Endodermal cell (in vitro differentiated cells): ENCODE measurements at regions not wholly inside any gene's neighbourhood (a gene's known extent, or its start where the extent isn't known, plus 50 kb on each side); places are given as distances from the start of the nearest gene placed in this dataset.

ENCODE experiments used
- DNase-seq: peaks from one replicate; pipeline ENCODE4 v3.0.0-alpha.2; 2017
- H3K27ac ChIP-seq: 2 replicates; pipeline ENCODE4 v1.5.1; 2013; ENCODE audit warnings: mild to moderate bottlenecking, low read depth, low read length, moderate library complexity
- H3K27me3 ChIP-seq: 2 replicates; pipeline ENCODE4 v1.6.1; 2013; ENCODE audit warnings: mild to moderate bottlenecking, low read length, moderate library complexity; ENCODE audit not compliant: insufficient read depth, control insufficient read depth, poor library complexity, severe bottlenecking
- H3K36me3 ChIP-seq: 2 replicates; pipeline ENCODE4 v1.7.0; 2013; ENCODE audit warnings: mild to moderate bottlenecking, low read length, moderate library complexity; ENCODE audit not compliant: control insufficient read depth, insufficient read depth
- H3K4me1 ChIP-seq: one replicate; pipeline ENCODE4 v1.7.0; 2013; ENCODE audit warnings: low read length; ENCODE audit not compliant: control insufficient read depth, insufficient read depth
- H3K4me3 ChIP-seq: 2 replicates; pipeline ENCODE4 v1.5.1; 2013; ENCODE audit warnings: mild to moderate bottlenecking, low read length, moderate library complexity
- H3K9ac ChIP-seq: 2 replicates; pipeline ENCODE4 v1.6.1; 2013; ENCODE audit warnings: mild to moderate bottlenecking, low read length, moderate library complexity; ENCODE audit not compliant: poor library complexity, severe bottlenecking; ENCODE audit errors: extremely low read depth
- H3K9me3 ChIP-seq: 2 replicates; pipeline ENCODE4 v1.6.1; 2013; ENCODE audit warnings: mild to moderate bottlenecking, low read length, moderate library complexity; ENCODE audit not compliant: control insufficient read depth
- H3K27ac Mint-ChIP-seq: 2 replicates; pipeline ENCODE4 v1.8.0; 2020; ENCODE audit warnings: mixed read lengths
- H3K27me3 Mint-ChIP-seq: 2 replicates; pipeline ENCODE4 v1.8.0; 2021; ENCODE audit warnings: mild to moderate bottlenecking, mixed read lengths; ENCODE audit not compliant: insufficient read depth
- H3K36me3 Mint-ChIP-seq: 2 replicates; pipeline ENCODE4 v1.8.0; 2020; ENCODE audit warnings: low read depth, mixed read lengths
- H3K4me1 Mint-ChIP-seq: 2 replicates; pipeline ENCODE4 v1.8.0; 2020; ENCODE audit warnings: mixed read lengths
- H3K4me3 Mint-ChIP-seq: 2 replicates; pipeline ENCODE4 v1.8.0; 2020; ENCODE audit warnings: mild to moderate bottlenecking, moderate library complexity, mixed read lengths
- H3K9me3 Mint-ChIP-seq: 2 replicates; pipeline ENCODE4 v1.8.0; 2020; ENCODE audit warnings: mild to moderate bottlenecking, mixed read lengths
- CTCF ChIP-seq: fragments of 200-600 bp; sonication (generic); conservative IDR thresholded peaks from 2 replicates; pipeline ENCODE4 v1.5.0; 2021; ENCODE audit warnings: antibody characterized with exemption, mild to moderate bottlenecking
- WGBS, 2 experiments: methylation state at CpG; one replicate each; pipeline versions ENCODE4 v1.1.5 to v1.1.7; 2013; ENCODE audit warnings: missing lambda C conversion rate in 2 of 2, mixed read lengths in 1 of 2; ENCODE audit not compliant: insufficient coverage in 1 of 2, insufficient read length in 1 of 2; 5-methylcytosine and 5-hydroxymethylcytosine counted together

GRCh38 chr2:100666996-100667395 is 104.2 kb downstream of the PDCL3 start:
- Mint-ChIP-seq H3K9me3 (no peaks in the 10 kb centered on the region), H3K4me1 (no peaks in the 10 kb centered on the region), H3K36me3 (no peaks in the 10 kb centered on the region), H3K27ac (no peak overlapping the region), H3K27me3 (no peaks in the 10 kb centered on the region), H3K4me3 (no peak overlapping the region)
- no peaks in the 10 kb centered on the region for H3K27me3 ChIP-seq
- WGBS, 2 experiments: 62 to 64% methylated on average over 3 of the region's 4 CpGs
- no peaks in the 10 kb centered on the region for H3K4me1 ChIP-seq
- no peak for DNase-seq
- H3K27ac ChIP-seq: no peak overlapping the region
- no peak overlapping the region for H3K4me3 ChIP-seq
- no peak overlapping the region for H3K9ac ChIP-seq
- no peaks in the 10 kb centered on the region for H3K36me3 ChIP-seq
- no peaks in the 10 kb centered on the region for H3K9me3 ChIP-seq
- TF ChIP-seq CTCF: no peak

GRCh38 chr2:100667801-100668200 is 105.0 kb downstream of the PDCL3 start:
- TF ChIP-seq CTCF: no peak
- WGBS, 2 experiments: 95 to 96% methylated on average over 6 to 7 of the region's 7 CpGs
- Histone ChIP-seq H3K27ac (no peak overlapping the region), H3K4me3 (no peak overlapping the region), H3K9me3 (no peaks in the 10 kb centered on the region), H3K27me3 (no peaks in the 10 kb centered on the region), H3K9ac (no peak overlapping the region), H3K36me3 (no peaks in the 10 kb centered on the region), H3K4me1 (no peaks in the 10 kb centered on the region)
- Mint-ChIP-seq H3K9me3 (no peaks in the 10 kb centered on the region), H3K27ac (no peak overlapping the region), H3K36me3 (no peaks in the 10 kb centered on the region), H3K4me1 (no peaks in the 10 kb centered on the region), H3K4me3 (no peak overlapping the region), H3K27me3 (no peaks in the 10 kb centered on the region)
- no peak for DNase-seq

GRCh38 chr2:100670232-100670631 is 107.4 kb downstream of the PDCL3 start:
- no peaks in the 10 kb centered on the region for H3K36me3 ChIP-seq
- H3K9me3 ChIP-seq: no peaks in the 10 kb centered on the region
- 83 to 92% methylated on average over 3 to 5 of the region's 5 CpGs for WGBS, 2 experiments
- TF ChIP-seq CTCF: peak; percentile 58
- no peaks in the 10 kb centered on the region for H3K4me1 ChIP-seq
- no peaks in the 10 kb centered on the region for H3K27me3 ChIP-seq
- Mint-ChIP-seq H3K36me3 (no peaks in the 10 kb centered on the region), H3K9me3 (no peaks in the 10 kb centered on the region), H3K4me3 (no peak overlapping the region), H3K27ac (peak overlapping the region; percentile 82), H3K27me3 (no peaks in the 10 kb centered on the region), H3K4me1 (no peaks in the 10 kb centered on the region)
- H3K27ac ChIP-seq: no peak overlapping the region
- DNase-seq: peak; percentile 59
- H3K4me3 ChIP-seq: no peak overlapping the region
- no peak overlapping the region for H3K9ac ChIP-seq
